CD4-positive, alpha-beta T cell (primary cell): ENCODE measurements at regions not wholly inside any gene's neighbourhood (a gene's known extent, or its start where the extent isn't known, plus 50 kb on each side); places are given as distances from the start of the nearest gene placed in this dataset.

Source experiments
- ATAC-seq: fragments of 200-7000 bp; cut with Tn5 transposase; one replicate; pipeline ENCODE4 v1.10.0; 2022; ENCODE audit warnings: mild to moderate bottlenecking; ENCODE audit not compliant: poor library complexity
- CTCF ChIA-PET: fragments of 350-600 bp; sonication (Branson Sonifier 250); formaldehyde crosslinking; loops from one replicate; lab custom pipeline; 2021; ENCODE audit warnings: antibody characterized with exemption, inconsistent platforms; lab: Charles Lee
- POLR2A ChIA-PET: fragments of 350-600 bp; sonication (Branson Sonifier 250); formaldehyde crosslinking; loops from one replicate; lab custom pipeline; 2021; ENCODE audit warnings: antibody characterized with exemption, inconsistent platforms; lab: Charles Lee
- DNase-seq, 14 experiments: peaks; one replicate each; pipeline ENCODE4 v3.0.0-alpha.2; 2013 to 2020; ENCODE audit warnings: mixed read lengths in 2 of 14
- H3K27ac ChIP-seq, 2 donors: one replicate each; pipeline versions ENCODE4 v1.5.1 to v1.7.0; 2013; ENCODE audit warnings: low read length in 2 of 2, low read depth in 1 of 2, mild to moderate bottlenecking in 1 of 2
- H3K27me3 ChIP-seq, 2 experiments: 1 replicate in 1 of 2; 2 replicates in 1 of 2; pipeline versions ENCODE4 v1.6.1 to v1.7.0; 2013; ENCODE audit warnings: low read length in 2 of 2, control low read depth in 1 of 2, mild to moderate bottlenecking in 1 of 2, moderate library complexity in 1 of 2; ENCODE audit not compliant: insufficient read depth in 2 of 2, control insufficient read depth in 1 of 2
- H3K36me3 ChIP-seq: one replicate; pipeline ENCODE4 v1.6.1; 2013; ENCODE audit warnings: low read length, control low read depth; ENCODE audit not compliant: insufficient read depth
- H3K4me1 ChIP-seq: one replicate; pipeline ENCODE4 v1.6.1; 2013; ENCODE audit warnings: low read length, control low read depth; ENCODE audit not compliant: insufficient read depth
- H3K4me3 ChIP-seq: one replicate; pipeline ENCODE4 v1.5.1; 2013; ENCODE audit warnings: mild to moderate bottlenecking, low read length, moderate library complexity
- H3K9me3 ChIP-seq, 2 experiments: 1 replicate in 1 of 2; 2 replicates in 1 of 2; pipeline versions ENCODE4 v1.6.1 to v1.7.0; 2013; ENCODE audit warnings: low read length in 2 of 2, mild to moderate bottlenecking in 2 of 2, control low read depth in 1 of 2, moderate library complexity in 1 of 2; ENCODE audit not compliant: control insufficient read depth in 1 of 2, insufficient read depth in 1 of 2
- H3K27ac Mint-ChIP-seq: one replicate; pipeline ENCODE4 v1.8.0; 2020; ENCODE audit warnings: mixed read lengths
- H3K27me3 Mint-ChIP-seq: one replicate; pipeline ENCODE4 v1.8.0; 2021; ENCODE audit warnings: mixed read lengths
- H3K36me3 Mint-ChIP-seq: one replicate; pipeline ENCODE4 v1.8.0; 2021; ENCODE audit warnings: low read depth, mixed read lengths
- H3K4me1 Mint-ChIP-seq: one replicate; pipeline ENCODE4 v1.8.0; 2021; ENCODE audit warnings: low read depth, mixed read lengths
- H3K4me3 Mint-ChIP-seq: one replicate; pipeline ENCODE4 v1.8.0; 2020; ENCODE audit warnings: mild to moderate bottlenecking, mixed read lengths
- H3K9me3 Mint-ChIP-seq: one replicate; pipeline ENCODE4 v1.8.0; 2020; ENCODE audit warnings: mixed read lengths
- intact Hi-C, 2 experiments: fragments of 100-400 bp; cut with DNase I in 1 of 2; cut with micrococcal nuclease in 1 of 2; formaldehyde crosslinking; loops; one replicate each; pipeline versions ENCODE4 v1.15.1 to v1.9.0; 2023 to 2025; cut with DNase I, micrococcal nuclease
- TF ChIP-seq, protein P1 (sequence below): fragments of 200-600 bp; IDR thresholded peaks from one replicate; pipeline ENCODE4 v1.8.0; 2022; ENCODE audit warnings: antibody characterized with exemption, mild to moderate bottlenecking

DNA sequence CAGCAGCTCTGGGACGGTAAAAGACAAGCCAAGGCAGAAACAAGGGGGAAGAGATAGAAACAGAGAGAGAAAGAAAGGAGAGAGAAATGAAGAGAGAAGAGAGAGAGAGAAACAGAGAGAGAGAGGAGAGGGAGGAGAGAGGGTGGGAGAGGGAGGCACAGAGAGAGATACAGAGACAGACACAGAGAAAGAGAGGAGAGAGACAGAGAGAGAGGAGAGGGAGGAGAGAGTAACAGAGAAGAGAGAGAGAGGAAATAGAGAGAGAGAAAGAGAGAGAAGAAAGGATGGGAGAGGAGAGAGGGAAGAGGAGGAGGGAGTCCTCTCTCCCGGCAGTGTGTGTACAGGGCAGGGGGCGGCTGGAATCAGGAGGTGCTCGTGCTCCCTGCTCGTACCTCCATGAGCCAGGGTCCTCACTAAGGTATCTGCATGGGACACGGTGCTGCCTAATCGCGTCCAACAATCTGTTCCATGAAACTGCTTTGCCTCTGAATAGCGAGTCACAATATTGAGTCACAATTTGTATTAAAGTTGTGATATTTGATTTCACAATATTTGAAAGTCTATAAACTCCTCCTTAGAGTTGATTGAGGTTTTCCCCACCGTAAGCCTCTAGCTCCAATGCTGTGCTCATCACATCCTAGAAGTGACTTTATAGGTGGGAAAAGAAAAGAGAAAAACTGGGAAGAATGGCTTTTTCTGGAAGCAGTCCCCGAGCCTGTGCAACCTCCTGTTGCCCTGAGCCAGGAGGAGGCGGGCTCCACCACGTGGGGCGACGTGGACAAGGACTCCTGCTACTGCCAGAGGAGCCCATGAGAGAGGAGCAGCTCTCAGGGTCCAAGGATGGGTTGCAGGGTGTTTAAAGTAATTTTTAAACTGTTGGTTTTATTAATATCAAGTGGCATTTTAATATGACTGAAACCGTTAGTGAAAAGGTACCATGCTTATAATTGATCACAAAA is 81.7 kb upstream of the ARHGEF7 start:
- no peaks in the 10 kb centered on the region for H3K36me3 Mint-ChIP-seq
- TF ChIP-seq, protein P1, sequence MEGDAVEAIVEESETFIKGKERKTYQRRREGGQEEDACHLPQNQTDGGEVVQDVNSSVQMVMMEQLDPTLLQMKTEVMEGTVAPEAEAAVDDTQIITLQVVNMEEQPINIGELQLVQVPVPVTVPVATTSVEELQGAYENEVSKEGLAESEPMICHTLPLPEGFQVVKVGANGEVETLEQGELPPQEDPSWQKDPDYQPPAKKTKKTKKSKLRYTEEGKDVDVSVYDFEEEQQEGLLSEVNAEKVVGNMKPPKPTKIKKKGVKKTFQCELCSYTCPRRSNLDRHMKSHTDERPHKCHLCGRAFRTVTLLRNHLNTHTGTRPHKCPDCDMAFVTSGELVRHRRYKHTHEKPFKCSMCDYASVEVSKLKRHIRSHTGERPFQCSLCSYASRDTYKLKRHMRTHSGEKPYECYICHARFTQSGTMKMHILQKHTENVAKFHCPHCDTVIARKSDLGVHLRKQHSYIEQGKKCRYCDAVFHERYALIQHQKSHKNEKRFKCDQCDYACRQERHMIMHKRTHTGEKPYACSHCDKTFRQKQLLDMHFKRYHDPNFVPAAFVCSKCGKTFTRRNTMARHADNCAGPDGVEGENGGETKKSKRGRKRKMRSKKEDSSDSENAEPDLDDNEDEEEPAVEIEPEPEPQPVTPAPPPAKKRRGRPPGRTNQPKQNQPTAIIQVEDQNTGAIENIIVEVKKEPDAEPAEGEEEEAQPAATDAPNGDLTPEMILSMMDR = no peak
- no peak for DNase-seq
- Histone ChIP-seq H3K4me1 (peaks cover 12% of the 10 kb centered on the region), H3K27me3 (peaks cover 0 to 6% of the 10 kb centered on the region in 2 experiments), H3K9me3 (no peaks in the 10 kb centered on the region), H3K36me3 (no peaks in the 10 kb centered on the region), H3K27ac (no peak overlapping the region), H3K4me3 (no peak overlapping the region)
- H3K4me3 Mint-ChIP-seq = no peak overlapping the region
- H3K27ac Mint-ChIP-seq = no peak overlapping the region
- peaks cover 28% of the 10 kb centered on the region for H3K27me3 Mint-ChIP-seq
- no peak for ATAC-seq
- CTCF ChIA-PET = no interaction called here
- no peaks in the 10 kb centered on the region for H3K9me3 Mint-ChIP-seq
- POLR2A ChIA-PET = no interaction called here
- intact Hi-C loops = no loop called here
- no peaks in the 10 kb centered on the region for H3K4me1 Mint-ChIP-seq

DNA sequence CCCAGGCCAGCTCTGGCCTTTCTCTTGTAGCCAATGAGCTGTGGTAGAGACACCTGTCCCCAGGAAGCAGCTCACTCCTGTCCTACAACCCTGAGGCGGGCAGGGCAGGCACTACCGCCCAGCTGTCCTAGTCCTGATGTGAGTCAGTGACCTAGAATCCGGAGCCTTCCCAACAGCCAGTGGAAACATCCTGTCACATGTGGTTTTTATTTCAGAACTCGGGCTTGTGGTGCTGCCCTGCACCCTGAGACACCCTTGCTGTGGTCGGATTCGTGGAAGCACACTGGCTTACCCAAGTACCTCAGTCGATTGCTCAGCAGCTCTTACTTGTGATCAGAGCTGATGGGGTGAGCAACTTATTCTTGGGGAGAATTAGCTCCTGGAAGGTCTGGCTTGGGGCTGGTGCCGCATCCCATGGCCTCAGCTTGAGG is 83.6 kb upstream of the ARHGEF7 start:
- H3K27me3 ChIP-seq = peaks cover 0 to 3% of the 10 kb centered on the region in 2 experiments
- H3K4me3 Mint-ChIP-seq = no peak overlapping the region
- H3K27me3 Mint-ChIP-seq = peaks cover 36% of the 10 kb centered on the region
- H3K27ac ChIP-seq = no peak overlapping the region
- no peak overlapping the region for H3K4me3 ChIP-seq
- POLR2A ChIA-PET = no interaction called here
- no peaks in the 10 kb centered on the region for H3K9me3 Mint-ChIP-seq
- H3K4me1 Mint-ChIP-seq = no peaks in the 10 kb centered on the region
- TF ChIP-seq, protein P1 = no peak
- H3K36me3 ChIP-seq = no peaks in the 10 kb centered on the region
- intact Hi-C loops = no loop called here
- no peak for ATAC-seq
- H3K9me3 ChIP-seq = no peaks in the 10 kb centered on the region
- H3K36me3 Mint-ChIP-seq = no peaks in the 10 kb centered on the region
- H3K27ac Mint-ChIP-seq = no peak overlapping the region
- CTCF ChIA-PET = no interaction called here
- peak in 1 of 14 experiments; percentile 15 for DNase-seq
- peaks cover 12% of the 10 kb centered on the region for H3K4me1 ChIP-seq

DNA sequence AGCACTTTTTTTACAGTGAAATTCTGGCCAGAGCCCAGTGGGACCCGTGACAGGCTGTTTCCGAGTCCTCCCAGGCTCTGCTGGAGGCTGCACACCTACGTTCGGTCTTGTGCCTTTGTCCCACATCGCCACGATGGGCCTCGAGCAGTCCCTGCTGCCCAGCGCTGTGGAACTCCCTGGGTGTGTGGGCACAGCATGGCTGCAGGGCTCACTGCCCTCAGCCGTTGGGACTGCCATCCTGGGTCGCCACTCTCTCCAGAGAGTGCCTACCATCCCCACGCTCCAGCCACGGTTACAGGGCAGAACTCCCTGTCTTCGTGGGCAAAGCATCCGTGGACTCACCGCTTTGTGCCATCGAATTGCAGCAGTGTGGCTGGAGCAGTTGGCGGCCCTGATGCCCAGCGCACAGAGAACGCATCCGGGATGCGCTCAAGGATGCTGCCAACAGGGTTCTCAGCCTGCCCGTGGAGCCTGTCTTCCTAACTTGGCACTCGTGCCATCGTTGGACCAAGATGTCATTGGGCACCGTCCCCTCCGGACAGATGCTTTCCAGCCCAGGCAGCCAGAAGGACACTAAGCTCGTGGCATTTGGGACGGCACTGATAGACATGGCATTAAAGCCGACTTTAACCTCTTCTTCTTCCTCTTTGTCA is 85.0 kb upstream of the ARHGEF7 start:
- intact Hi-C loops = no loop called here
- no peak for ATAC-seq
- Histone ChIP-seq H3K27me3 (peaks cover 0 to 3% of the 10 kb centered on the region in 2 experiments), H3K36me3 (no peaks in the 10 kb centered on the region), H3K4me1 (peaks cover 12% of the 10 kb centered on the region), H3K4me3 (no peak overlapping the region), H3K9me3 (no peaks in the 10 kb centered on the region), H3K27ac (no peak overlapping the region)
- POLR2A ChIA-PET = no interaction called here
- CTCF ChIA-PET = no interaction called here
- Mint-ChIP-seq H3K4me3 (no peak overlapping the region), H3K36me3 (no peaks in the 10 kb centered on the region), H3K4me1 (no peaks in the 10 kb centered on the region), H3K9me3 (no peaks in the 10 kb centered on the region), H3K27me3 (peaks cover 36% of the 10 kb centered on the region), H3K27ac (no peak overlapping the region)
- TF ChIP-seq, protein P1 = no peak
- no peak for DNase-seq
